ENCODE measurements at regions not wholly inside any gene's neighbourhood (a gene's known extent, or its start where the extent isn't known, plus 50 kb on each side); places are given as distances from the start of the nearest gene placed in this dataset.

DNA sequence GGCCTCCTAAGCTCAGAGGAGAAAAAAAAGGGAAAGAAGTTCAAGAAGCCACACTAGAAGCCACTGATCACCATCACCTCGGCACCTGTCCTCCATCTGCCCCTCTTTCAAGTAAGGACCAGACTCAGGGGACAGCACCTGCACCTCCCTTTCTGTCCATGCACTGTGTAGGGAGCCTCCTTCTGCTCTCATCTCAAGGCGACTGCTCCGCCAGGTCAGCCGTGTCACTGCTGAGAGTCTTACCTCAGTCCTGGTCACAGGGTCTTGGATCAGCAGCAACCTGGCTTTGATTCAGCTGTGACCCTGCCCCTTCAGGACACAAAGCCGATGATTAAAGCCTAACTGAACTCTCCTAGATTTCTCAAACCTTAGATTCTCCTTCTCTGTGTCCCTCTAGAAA lies 101.5 kb downstream of the ZNF280B start:
- Histone ChIP-seq H3K79me2 (ENCODE audit: insufficient read depth, low read length) (no peaks in the 10 kb centered on the region), H2AFZ (ENCODE audit: low read depth, low read length, severe bottlenecking) (no peak overlapping the region), H3K9me3 (ENCODE audit: insufficient read depth, low read length) (no peaks in the 10 kb centered on the region), H3K9ac (ENCODE audit: low read length) (no peak overlapping the region), H3K27me3 (ENCODE audit: low read length) (no peaks in the 10 kb centered on the region), H3F3A (ENCODE audit: insufficient read depth) (no peaks in the 10 kb centered on the region; the same call in 1 of the 2 replicates), H4K20me1 (ENCODE audit: low read depth, low read length) (no peaks in the 10 kb centered on the region), H3K27ac (ENCODE audit: low read depth, low read length) (no peak overlapping the region), H3K9me2 (replicated peaks; ENCODE audit: insufficient read depth, low read length) (no peaks in the 10 kb centered on the region), H3K4me3 (ENCODE audit: insufficient read depth, low read length, poor library complexity, severe bottlenecking) (no peak overlapping the region), H3K4me2 (ENCODE audit: low read depth, low read length, poor library complexity, severe bottlenecking) (no peak overlapping the region), H3K36me3 (ENCODE audit: low read length) (no peaks in the 10 kb centered on the region)
- TF ChIP-seq EZH2phosphoT487 (conservative IDR thresholded peaks at IDR 0.05; ENCODE audit: low read length), result no peak
- no peak for TF ChIP-seq CTCF (IDR thresholded peaks at IDR 0.05; ENCODE audit: insufficient read depth, low read length, poor library complexity, severe bottlenecking)

- H3K4me3 ChIP-seq (ENCODE audit: insufficient read depth, low read length, poor library complexity, severe bottlenecking), result no peak overlapping the region
- H3F3A ChIP-seq (ENCODE audit: insufficient read depth), result no peaks in the 10 kb centered on the region
- no peak overlapping the region for H3K4me2 ChIP-seq (ENCODE audit: low read depth, low read length, poor library complexity, severe bottlenecking)
- no peaks in the 10 kb centered on the region for H4K20me1 ChIP-seq (ENCODE audit: low read depth, low read length)
- no peaks in the 10 kb centered on the region for H3K79me2 ChIP-seq (ENCODE audit: insufficient read depth, low read length)
- H3K36me3 ChIP-seq (ENCODE audit: low read length), result no peaks in the 10 kb centered on the region
- no peak overlapping the region for H3K9ac ChIP-seq (ENCODE audit: low read length)
- H3K9me2 ChIP-seq (replicated peaks; ENCODE audit: insufficient read depth, low read length), result no peaks in the 10 kb centered on the region
- H3K27ac ChIP-seq (ENCODE audit: low read depth, low read length), result no peak overlapping the region
- H3K9me3 ChIP-seq (ENCODE audit: insufficient read depth, low read length), result no peaks in the 10 kb centered on the region
- no peak overlapping the region for H2AFZ ChIP-seq (ENCODE audit: low read depth, low read length, severe bottlenecking)
- no peaks in the 10 kb centered on the region for H3K27me3 ChIP-seq (ENCODE audit: low read length)
- TF ChIP-seq CTCF (IDR thresholded peaks at IDR 0.05; ENCODE audit: insufficient read depth, low read length, poor library complexity, severe bottlenecking) (no peak), EZH2phosphoT487 (conservative IDR thresholded peaks at IDR 0.05; ENCODE audit: low read length) (no peak)
Measured at GRCh38 chr22:22408269-22408668, 100.3 kb downstream of the ZNF280B start.

GRCh38 chr22:22408731-22409696 lies 99.5 kb downstream of the ZNF280B start:
- no peak overlapping the region for H2AFZ ChIP-seq (ENCODE audit: low read depth, low read length, severe bottlenecking)
- H3K9me2 ChIP-seq (replicated peaks; ENCODE audit: insufficient read depth, low read length), result no peaks in the 10 kb centered on the region
- no peaks in the 10 kb centered on the region for H3F3A ChIP-seq (ENCODE audit: insufficient read depth)
- no peaks in the 10 kb centered on the region for H3K36me3 ChIP-seq (ENCODE audit: low read length)
- no peak overlapping the region for H3K4me2 ChIP-seq (ENCODE audit: low read depth, low read length, poor library complexity, severe bottlenecking)
- no peaks in the 10 kb centered on the region for H3K27me3 ChIP-seq (ENCODE audit: low read length)
- TF ChIP-seq EZH2phosphoT487 (conservative IDR thresholded peaks at IDR 0.05; ENCODE audit: low read length), result no peak
- no peak for TF ChIP-seq CTCF (IDR thresholded peaks at IDR 0.05; ENCODE audit: insufficient read depth, low read length, poor library complexity, severe bottlenecking)
- H4K20me1 ChIP-seq (ENCODE audit: low read depth, low read length), result no peaks in the 10 kb centered on the region
- H3K27ac ChIP-seq (ENCODE audit: low read depth, low read length), result no peak overlapping the region
- no peak overlapping the region for H3K4me3 ChIP-seq (ENCODE audit: insufficient read depth, low read length, poor library complexity, severe bottlenecking)
- H3K9me3 ChIP-seq (ENCODE audit: insufficient read depth, low read length), result no peaks in the 10 kb centered on the region
- H3K9ac ChIP-seq (ENCODE audit: low read length), result no peak overlapping the region
- H3K79me2 ChIP-seq (ENCODE audit: insufficient read depth, low read length), result no peaks in the 10 kb centered on the region
